Liver (tissue), 8 donors: ENCODE measurements at regions not wholly inside any gene's neighbourhood (a gene's known extent, or its start where the extent isn't known, plus 50 kb on each side); places are given as distances from the start of the nearest gene placed in this dataset.

Experiments used
- DNase-seq: peaks from one replicate; pipeline ENCODE4 v3.0.0-alpha.2; 2017; ENCODE audit warnings: low spot score
- H3K27ac ChIP-seq, 2 donors: one replicate each; pipeline ENCODE4 v1.7.0; 2013; ENCODE audit warnings: inconsistent platforms in 2 of 2, low read length in 2 of 2, control low read depth in 1 of 2, low read depth in 1 of 2, mild to moderate bottlenecking in 1 of 2
- H3K27me3 ChIP-seq, 4 donors: one replicate each; pipeline versions ENCODE4 v1.6.1 to v1.7.0; 2013; ENCODE audit warnings: low read length in 3 of 4, inconsistent platforms in 1 of 4, mild to moderate bottlenecking in 1 of 4, moderate library complexity in 1 of 4; ENCODE audit not compliant: control insufficient read depth in 4 of 4, insufficient read depth in 4 of 4
- H3K36me3 ChIP-seq, 4 donors: one replicate each; pipeline versions ENCODE4 v1.6.1 to v1.7.0; 2013; ENCODE audit warnings: low read length in 3 of 4, mild to moderate bottlenecking in 3 of 4, low read depth in 1 of 4, moderate library complexity in 1 of 4; ENCODE audit not compliant: control insufficient read depth in 4 of 4, insufficient read depth in 3 of 4
- H3K4me1 ChIP-seq, 4 donors: one replicate each; pipeline versions ENCODE4 v1.6.1 to v1.7.0; 2013; ENCODE audit warnings: low read length in 3 of 4, mild to moderate bottlenecking in 3 of 4, moderate library complexity in 1 of 4; ENCODE audit not compliant: control insufficient read depth in 4 of 4, insufficient read depth in 4 of 4
- H3K4me3 ChIP-seq, 3 donors: one replicate each; pipeline versions ENCODE4 v1.6.1 to v1.7.0; 2013; ENCODE audit warnings: low read length in 3 of 3, control low read depth in 1 of 3, low read depth in 1 of 3, mild to moderate bottlenecking in 1 of 3
- H3K9ac ChIP-seq, 2 donors: one replicate each; pipeline ENCODE4 v1.7.0; 2013; ENCODE audit warnings: low read length in 2 of 2, mild to moderate bottlenecking in 2 of 2, moderate library complexity in 2 of 2, control low read depth in 1 of 2, low read depth in 1 of 2
- H3K9me3 ChIP-seq, 4 donors: one replicate each; pipeline versions ENCODE4 v1.6.1 to v1.7.0; 2013; ENCODE audit warnings: low read length in 3 of 4; ENCODE audit not compliant: control insufficient read depth in 4 of 4
- EGR1 ChIP-seq, 2 donors: IDR thresholded peaks; 2 replicates each; pipeline ENCODE4 v1.6.1; 2016 to 2018; ENCODE audit warnings: antibody characterized with exemption in 2 of 2, low read depth in 2 of 2
- FOXA1 ChIP-seq: IDR thresholded peaks from 2 replicates; pipeline ENCODE4 v1.6.1; 2016; ENCODE audit warnings: antibody characterized with exemption
- FOXA2 ChIP-seq: IDR thresholded peaks from 2 replicates; pipeline ENCODE4 v1.6.1; 2016; ENCODE audit warnings: antibody characterized with exemption
- GABPA ChIP-seq, 2 donors: IDR thresholded peaks in 1 of 2; conservative IDR thresholded peaks in 1 of 2; 2 replicates each; pipeline ENCODE4 v1.6.1; 2016; ENCODE audit warnings: antibody characterized with exemption in 2 of 2, mild to moderate bottlenecking in 1 of 2, moderate library complexity in 1 of 2
- HNF4A ChIP-seq, 2 donors: conservative IDR thresholded peaks; 2 replicates each; pipeline ENCODE4 v1.6.1; 2016; ENCODE audit warnings: antibody characterized with exemption in 2 of 2, mild to moderate bottlenecking in 2 of 2
- HNF4G ChIP-seq: IDR thresholded peaks from 2 replicates; pipeline ENCODE4 v1.6.1; 2016; ENCODE audit warnings: antibody characterized with exemption
- JUND ChIP-seq, 2 donors: IDR thresholded peaks; 2 replicates each; pipeline ENCODE4 v1.6.1; 2016; ENCODE audit warnings: antibody characterized with exemption in 2 of 2
- NR2F2 ChIP-seq: IDR thresholded peaks from 2 replicates; pipeline ENCODE4 v1.6.1; 2016; ENCODE audit warnings: antibody characterized with exemption
- RAD21 ChIP-seq, 2 donors: IDR thresholded peaks; 2 replicates each; pipeline ENCODE4 v1.6.1; 2016; ENCODE audit warnings: antibody characterized with exemption in 2 of 2, mild to moderate bottlenecking in 2 of 2
- RXRA ChIP-seq, 2 donors: IDR thresholded peaks; 2 replicates each; pipeline ENCODE4 v1.6.1; 2017 to 2018; ENCODE audit warnings: antibody characterized with exemption in 2 of 2, mild to moderate bottlenecking in 1 of 2
- SP1 ChIP-seq: IDR thresholded peaks from 2 replicates; pipeline ENCODE4 v1.6.1; 2018; ENCODE audit warnings: antibody characterized with exemption, mild to moderate bottlenecking
- TAF1 ChIP-seq: conservative IDR thresholded peaks from 2 replicates; pipeline ENCODE4 v1.6.1; 2016; ENCODE audit warnings: antibody characterized with exemption, mild to moderate bottlenecking
- YY1 ChIP-seq: IDR thresholded peaks from 2 replicates; pipeline ENCODE4 v1.6.1; 2016; ENCODE audit warnings: antibody characterized with exemption, mild to moderate bottlenecking
- WGBS: extraction: QIAGEN DNeasy Blood & Tissue Kit; methylation state at CpG from one replicate; pipeline ENCODE4 v1.1.7; 2013; 5-methylcytosine and 5-hydroxymethylcytosine counted together
- TF ChIP-seq, protein P1 (sequence below): fragments of 150-350 bp; IDR thresholded peaks from 2 replicates; pipeline ENCODE4 v1.5.1; 2017; ENCODE audit warnings: improper control_type of control experiment, low read depth, low read length; ENCODE audit not compliant: missing input control
- TF ChIP-seq, protein P2 (sequence below): IDR thresholded peaks from 2 replicates; pipeline ENCODE4 v1.6.1; 2016; ENCODE audit warnings: antibody characterized with exemption
- TF ChIP-seq, protein P3 (sequence below): IDR thresholded peaks from 2 replicates; pipeline ENCODE4 v1.6.1; 2016; ENCODE audit warnings: antibody characterized with exemption, mild to moderate bottlenecking
- TF ChIP-seq, protein P4 (sequence below): IDR thresholded peaks from 2 replicates; pipeline ENCODE4 v1.6.1; 2016; ENCODE audit warnings: antibody characterized with exemption
- TF ChIP-seq, protein P5 (sequence below): IDR thresholded peaks from 2 replicates; pipeline ENCODE4 v1.6.1; 2016; ENCODE audit warnings: antibody characterized with exemption
- donor health status: healthy.
- donor health status: healthy.
- donor health status: healthy.
- donor health status: healthy.
- donor health status: healthy.

DNA sequence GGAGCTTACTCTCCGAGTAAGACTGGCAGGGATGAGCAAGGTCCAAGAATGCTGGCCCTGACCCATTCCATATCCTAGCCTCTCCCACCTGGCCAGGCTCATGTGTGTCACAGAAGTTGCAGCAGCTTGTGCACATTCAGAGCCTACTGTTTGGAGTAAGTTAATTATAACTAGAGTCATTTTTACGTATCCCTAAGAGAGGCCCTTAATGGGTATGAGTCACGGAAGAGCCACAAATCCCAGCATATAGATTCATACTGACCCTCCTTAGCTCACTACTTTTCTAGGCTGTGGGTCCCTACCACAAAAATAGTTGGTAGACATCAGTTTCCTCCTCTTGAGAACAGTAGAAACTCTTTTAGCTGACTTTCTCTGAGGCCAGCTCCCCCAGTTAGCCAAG is 118.3 kb upstream of the FRG1 start:
- H3K36me3 ChIP-seq = no peaks in the 10 kb centered on the region
- WGBS = 84% methylated on average over 3 of the region's 3 CpGs
- no peak overlapping the region for H3K4me3 ChIP-seq
- peaks cover 0 to 3% (median 0%) of the 10 kb centered on the region in 4 donors for H3K27me3 ChIP-seq
- no peak overlapping the region for H3K9ac ChIP-seq
- TF ChIP-seq FOXA1 (no peak), TAF1 (no peak), EGR1 (IDR thresholded peaks at IDR 0.05; ENCODE audit: low read depth in 2 of 2) (no peak), GABPA (IDR thresholded peaks at IDR 0.05 in 1 of 2, conservative IDR thresholded peaks at IDR 0.05 in 1 of 2) (no peak), HNF4G (no peak), NR2F2 (no peak), SP1 (no peak), RAD21 (IDR thresholded peaks at IDR 0.05) (no peak), HNF4A (conservative IDR thresholded peaks at IDR 0.05) (no peak), JUND (IDR thresholded peaks at IDR 0.05) (no peak), YY1 (no peak), FOXA2 (no peak), RXRA (IDR thresholded peaks at IDR 0.05) (no peak)
- TF ChIP-seq, protein P1, sequence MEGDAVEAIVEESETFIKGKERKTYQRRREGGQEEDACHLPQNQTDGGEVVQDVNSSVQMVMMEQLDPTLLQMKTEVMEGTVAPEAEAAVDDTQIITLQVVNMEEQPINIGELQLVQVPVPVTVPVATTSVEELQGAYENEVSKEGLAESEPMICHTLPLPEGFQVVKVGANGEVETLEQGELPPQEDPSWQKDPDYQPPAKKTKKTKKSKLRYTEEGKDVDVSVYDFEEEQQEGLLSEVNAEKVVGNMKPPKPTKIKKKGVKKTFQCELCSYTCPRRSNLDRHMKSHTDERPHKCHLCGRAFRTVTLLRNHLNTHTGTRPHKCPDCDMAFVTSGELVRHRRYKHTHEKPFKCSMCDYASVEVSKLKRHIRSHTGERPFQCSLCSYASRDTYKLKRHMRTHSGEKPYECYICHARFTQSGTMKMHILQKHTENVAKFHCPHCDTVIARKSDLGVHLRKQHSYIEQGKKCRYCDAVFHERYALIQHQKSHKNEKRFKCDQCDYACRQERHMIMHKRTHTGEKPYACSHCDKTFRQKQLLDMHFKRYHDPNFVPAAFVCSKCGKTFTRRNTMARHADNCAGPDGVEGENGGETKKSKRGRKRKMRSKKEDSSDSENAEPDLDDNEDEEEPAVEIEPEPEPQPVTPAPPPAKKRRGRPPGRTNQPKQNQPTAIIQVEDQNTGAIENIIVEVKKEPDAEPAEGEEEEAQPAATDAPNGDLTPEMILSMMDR = no peak
- TF ChIP-seq, protein P2, sequence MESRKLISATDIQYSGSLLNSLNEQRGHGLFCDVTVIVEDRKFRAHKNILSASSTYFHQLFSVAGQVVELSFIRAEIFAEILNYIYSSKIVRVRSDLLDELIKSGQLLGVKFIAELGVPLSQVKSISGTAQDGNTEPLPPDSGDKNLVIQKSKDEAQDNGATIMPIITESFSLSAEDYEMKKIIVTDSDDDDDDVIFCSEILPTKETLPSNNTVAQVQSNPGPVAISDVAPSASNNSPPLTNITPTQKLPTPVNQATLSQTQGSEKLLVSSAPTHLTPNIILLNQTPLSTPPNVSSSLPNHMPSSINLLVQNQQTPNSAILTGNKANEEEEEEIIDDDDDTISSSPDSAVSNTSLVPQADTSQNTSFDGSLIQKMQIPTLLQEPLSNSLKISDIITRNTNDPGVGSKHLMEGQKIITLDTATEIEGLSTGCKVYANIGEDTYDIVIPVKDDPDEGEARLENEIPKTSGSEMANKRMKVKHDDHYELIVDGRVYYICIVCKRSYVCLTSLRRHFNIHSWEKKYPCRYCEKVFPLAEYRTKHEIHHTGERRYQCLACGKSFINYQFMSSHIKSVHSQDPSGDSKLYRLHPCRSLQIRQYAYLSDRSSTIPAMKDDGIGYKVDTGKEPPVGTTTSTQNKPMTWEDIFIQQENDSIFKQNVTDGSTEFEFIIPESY = no peak
- TF ChIP-seq, protein P3, sequence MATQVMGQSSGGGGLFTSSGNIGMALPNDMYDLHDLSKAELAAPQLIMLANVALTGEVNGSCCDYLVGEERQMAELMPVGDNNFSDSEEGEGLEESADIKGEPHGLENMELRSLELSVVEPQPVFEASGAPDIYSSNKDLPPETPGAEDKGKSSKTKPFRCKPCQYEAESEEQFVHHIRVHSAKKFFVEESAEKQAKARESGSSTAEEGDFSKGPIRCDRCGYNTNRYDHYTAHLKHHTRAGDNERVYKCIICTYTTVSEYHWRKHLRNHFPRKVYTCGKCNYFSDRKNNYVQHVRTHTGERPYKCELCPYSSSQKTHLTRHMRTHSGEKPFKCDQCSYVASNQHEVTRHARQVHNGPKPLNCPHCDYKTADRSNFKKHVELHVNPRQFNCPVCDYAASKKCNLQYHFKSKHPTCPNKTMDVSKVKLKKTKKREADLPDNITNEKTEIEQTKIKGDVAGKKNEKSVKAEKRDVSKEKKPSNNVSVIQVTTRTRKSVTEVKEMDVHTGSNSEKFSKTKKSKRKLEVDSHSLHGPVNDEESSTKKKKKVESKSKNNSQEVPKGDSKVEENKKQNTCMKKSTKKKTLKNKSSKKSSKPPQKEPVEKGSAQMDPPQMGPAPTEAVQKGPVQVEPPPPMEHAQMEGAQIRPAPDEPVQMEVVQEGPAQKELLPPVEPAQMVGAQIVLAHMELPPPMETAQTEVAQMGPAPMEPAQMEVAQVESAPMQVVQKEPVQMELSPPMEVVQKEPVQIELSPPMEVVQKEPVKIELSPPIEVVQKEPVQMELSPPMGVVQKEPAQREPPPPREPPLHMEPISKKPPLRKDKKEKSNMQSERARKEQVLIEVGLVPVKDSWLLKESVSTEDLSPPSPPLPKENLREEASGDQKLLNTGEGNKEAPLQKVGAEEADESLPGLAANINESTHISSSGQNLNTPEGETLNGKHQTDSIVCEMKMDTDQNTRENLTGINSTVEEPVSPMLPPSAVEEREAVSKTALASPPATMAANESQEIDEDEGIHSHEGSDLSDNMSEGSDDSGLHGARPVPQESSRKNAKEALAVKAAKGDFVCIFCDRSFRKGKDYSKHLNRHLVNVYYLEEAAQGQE = no peak
- TF ChIP-seq, protein P4, sequence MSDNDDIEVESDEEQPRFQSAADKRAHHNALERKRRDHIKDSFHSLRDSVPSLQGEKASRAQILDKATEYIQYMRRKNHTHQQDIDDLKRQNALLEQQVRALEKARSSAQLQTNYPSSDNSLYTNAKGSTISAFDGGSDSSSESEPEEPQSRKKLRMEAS = no peak
- TF ChIP-seq, protein P5, sequence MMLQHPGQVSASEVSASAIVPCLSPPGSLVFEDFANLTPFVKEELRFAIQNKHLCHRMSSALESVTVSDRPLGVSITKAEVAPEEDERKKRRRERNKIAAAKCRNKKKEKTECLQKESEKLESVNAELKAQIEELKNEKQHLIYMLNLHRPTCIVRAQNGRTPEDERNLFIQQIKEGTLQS = no peak
- no peaks in the 10 kb centered on the region for H3K4me1 ChIP-seq
- no peak for DNase-seq
- H3K27ac ChIP-seq = no peak overlapping the region
- H3K9me3 ChIP-seq = no peaks in the 10 kb centered on the region
